ENCODE measurements at regions not wholly inside any gene's neighbourhood (a gene's known extent, or its start where the extent isn't known, plus 50 kb on each side); places are given as distances from the start of the nearest gene placed in this dataset.

- no peaks in the 10 kb centered on the region for H3K9me3 ChIP-seq (ENCODE audit: control insufficient read depth, insufficient read depth, low read depth, low read length)
- TF ChIP-seq EZH2 (IDR thresholded peaks at IDR 0.05; ENCODE audit: low read length, missing control alignments) (no peak), CTCF (conservative IDR thresholded peaks at IDR 0.05 in 1 of 2, IDR thresholded peaks at IDR 0.05 in 1 of 2; ENCODE audit: low read depth in 1 of 2, low read length in 2 of 2) (no peak)
Measured at GRCh38 chr1:60732977-60733401, 349.4 kb upstream of the NFIA start.

GRCh38 chr1:60731321-60731720, 351.0 kb upstream of the NFIA start:
- Histone ChIP-seq H3K4me1 (ENCODE audit: control insufficient read depth, extremely low read depth, insufficient read depth, low read length) (no peaks in the 10 kb centered on the region), H3K36me3 (ENCODE audit: control insufficient read depth, insufficient read depth, low read length) (no peaks in the 10 kb centered on the region), H3K4me2 (ENCODE audit: extremely low read depth, insufficient read depth, low read length) (no peak overlapping the region), H3K4me3 (replicated peaks in 1 of 4; ENCODE audit: control extremely low read depth in 1 of 4, insufficient read depth in 1 of 4, low read depth in 3 of 4, low read length in 4 of 4) (no peak overlapping the region), H3K27me3 (ENCODE audit: control insufficient read depth, insufficient read depth, low read length) (no peaks in the 10 kb centered on the region), H3K79me2 (ENCODE audit: control insufficient read depth, insufficient read depth, low read length) (no peaks in the 10 kb centered on the region), H2AFZ (ENCODE audit: low read length) (no peak overlapping the region), H3K9me3 (ENCODE audit: control insufficient read depth, insufficient read depth, low read depth, low read length) (no peaks in the 10 kb centered on the region), H3K9ac (ENCODE audit: insufficient read depth, low read length) (no peak overlapping the region), H3K27ac (ENCODE audit: insufficient read depth, low read length) (no peak overlapping the region), H4K20me1 (ENCODE audit: control insufficient read depth, extremely low read depth, insufficient read depth, low read length) (no peaks in the 10 kb centered on the region)
- no peak for DNase-seq (ENCODE audit: low read depth in 2 of 2)
- no peak for TF ChIP-seq EZH2 (IDR thresholded peaks at IDR 0.05; ENCODE audit: low read length, missing control alignments)
- TF ChIP-seq CTCF (conservative IDR thresholded peaks at IDR 0.05 in 1 of 2, IDR thresholded peaks at IDR 0.05 in 1 of 2; ENCODE audit: low read depth in 1 of 2, low read length in 2 of 2): no peak

More at GRCh38 chr1:60732977-60733401, 349.4 kb upstream of the NFIA start:
- no peak for DNase-seq (ENCODE audit: low read depth in 2 of 2)
- Histone ChIP-seq H3K79me2 (ENCODE audit: control insufficient read depth, insufficient read depth, low read length) (no peaks in the 10 kb centered on the region), H3K4me1 (ENCODE audit: control insufficient read depth, extremely low read depth, insufficient read depth, low read length) (no peaks in the 10 kb centered on the region), H3K36me3 (ENCODE audit: control insufficient read depth, insufficient read depth, low read length) (no peaks in the 10 kb centered on the region), H2AFZ (ENCODE audit: low read length) (no peak overlapping the region), H3K27me3 (ENCODE audit: control insufficient read depth, insufficient read depth, low read length) (no peaks in the 10 kb centered on the region), H3K27ac (ENCODE audit: insufficient read depth, low read length) (no peak overlapping the region), H3K4me2 (ENCODE audit: extremely low read depth, insufficient read depth, low read length) (no peak overlapping the region), H3K4me3 (replicated peaks in 1 of 4; ENCODE audit: control extremely low read depth in 1 of 4, insufficient read depth in 1 of 4, low read depth in 3 of 4, low read length in 4 of 4) (no peak overlapping the region), H3K9ac (ENCODE audit: insufficient read depth, low read length) (no peak overlapping the region), H4K20me1 (ENCODE audit: control insufficient read depth, extremely low read depth, insufficient read depth, low read length) (no peaks in the 10 kb centered on the region)

GRCh38 chr1:60727552-60727951, 354.8 kb upstream of the NFIA start:
- Histone ChIP-seq H3K79me2 (ENCODE audit: control insufficient read depth, insufficient read depth, low read length) (no peaks in the 10 kb centered on the region), H3K9ac (ENCODE audit: insufficient read depth, low read length) (no peak overlapping the region), H3K36me3 (ENCODE audit: control insufficient read depth, insufficient read depth, low read length) (no peaks in the 10 kb centered on the region), H3K27ac (ENCODE audit: insufficient read depth, low read length) (no peak overlapping the region), H2AFZ (ENCODE audit: low read length) (no peak overlapping the region), H3K9me3 (ENCODE audit: control insufficient read depth, insufficient read depth, low read depth, low read length) (no peaks in the 10 kb centered on the region), H4K20me1 (ENCODE audit: control insufficient read depth, extremely low read depth, insufficient read depth, low read length) (no peaks in the 10 kb centered on the region), H3K27me3 (ENCODE audit: control insufficient read depth, insufficient read depth, low read length) (no peaks in the 10 kb centered on the region), H3K4me2 (ENCODE audit: extremely low read depth, insufficient read depth, low read length) (no peak overlapping the region), H3K4me1 (ENCODE audit: control insufficient read depth, extremely low read depth, insufficient read depth, low read length) (no peaks in the 10 kb centered on the region), H3K4me3 (replicated peaks in 1 of 4; ENCODE audit: control extremely low read depth in 1 of 4, insufficient read depth in 1 of 4, low read depth in 3 of 4, low read length in 4 of 4) (no peak overlapping the region)
- TF ChIP-seq EZH2 (IDR thresholded peaks at IDR 0.05; ENCODE audit: low read length, missing control alignments) (no peak), CTCF (conservative IDR thresholded peaks at IDR 0.05 in 1 of 2, IDR thresholded peaks at IDR 0.05 in 1 of 2; ENCODE audit: low read depth in 1 of 2, low read length in 2 of 2) (no peak)
- DNase-seq (ENCODE audit: low read depth in 2 of 2): no peak

Measured in fibroblast of lung (primary cell).